ENCODE measurements at regions not wholly inside any gene's neighbourhood (a gene's known extent, or its start where the extent isn't known, plus 50 kb on each side); places are given as distances from the start of the nearest gene placed in this dataset.

DNA sequence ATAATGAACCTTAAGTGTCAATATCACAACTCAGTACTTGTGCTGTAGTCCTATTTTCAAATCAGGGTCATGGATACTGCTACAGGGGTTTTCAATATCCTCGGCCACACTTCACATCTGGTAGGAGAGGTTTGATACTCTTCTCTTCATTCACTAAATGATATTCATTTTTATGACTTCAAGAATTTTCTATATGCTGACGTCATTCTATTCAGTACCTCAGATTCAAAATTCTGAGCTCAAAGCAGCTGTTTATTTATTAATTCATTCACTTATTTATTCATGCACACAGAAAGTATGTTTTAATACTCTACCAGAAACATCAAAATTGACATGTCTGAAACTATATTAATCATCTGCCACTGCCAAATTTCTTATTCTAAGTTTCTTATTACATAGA, 866.9 kb upstream of the LRRTM1 start:
- TF ChIP-seq, protein P1, sequence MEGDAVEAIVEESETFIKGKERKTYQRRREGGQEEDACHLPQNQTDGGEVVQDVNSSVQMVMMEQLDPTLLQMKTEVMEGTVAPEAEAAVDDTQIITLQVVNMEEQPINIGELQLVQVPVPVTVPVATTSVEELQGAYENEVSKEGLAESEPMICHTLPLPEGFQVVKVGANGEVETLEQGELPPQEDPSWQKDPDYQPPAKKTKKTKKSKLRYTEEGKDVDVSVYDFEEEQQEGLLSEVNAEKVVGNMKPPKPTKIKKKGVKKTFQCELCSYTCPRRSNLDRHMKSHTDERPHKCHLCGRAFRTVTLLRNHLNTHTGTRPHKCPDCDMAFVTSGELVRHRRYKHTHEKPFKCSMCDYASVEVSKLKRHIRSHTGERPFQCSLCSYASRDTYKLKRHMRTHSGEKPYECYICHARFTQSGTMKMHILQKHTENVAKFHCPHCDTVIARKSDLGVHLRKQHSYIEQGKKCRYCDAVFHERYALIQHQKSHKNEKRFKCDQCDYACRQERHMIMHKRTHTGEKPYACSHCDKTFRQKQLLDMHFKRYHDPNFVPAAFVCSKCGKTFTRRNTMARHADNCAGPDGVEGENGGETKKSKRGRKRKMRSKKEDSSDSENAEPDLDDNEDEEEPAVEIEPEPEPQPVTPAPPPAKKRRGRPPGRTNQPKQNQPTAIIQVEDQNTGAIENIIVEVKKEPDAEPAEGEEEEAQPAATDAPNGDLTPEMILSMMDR (IDR thresholded peaks at IDR 0.05), result no peak
- TF ChIP-seq POLR2A (IDR thresholded peaks at IDR 0.05), result no peak

Data from body of pancreas (tissue), 4 donors.